ENCODE measurements at regions not wholly inside any gene's neighbourhood (a gene's known extent, or its start where the extent isn't known, plus 50 kb on each side); places are given as distances from the start of the nearest gene placed in this dataset.

- DNase-seq (ENCODE audit: low spot score): no peak
These were observed 1156.4 kb upstream of the AGA start for GRCh38 chr4:178598672-178599071.

GRCh38 chr4:178599521-178599920 lies 1157.3 kb upstream of the AGA start:
- DNase-seq (ENCODE audit: low spot score): peak; percentile 26

- no peak for DNase-seq (ENCODE audit: low spot score)
These were observed 1160.6 kb upstream of the AGA start for GRCh38 chr4:178602833-178603232.

- DNase-seq (ENCODE audit: low spot score): no peak
These were observed 1168.8 kb upstream of the AGA start for GRCh38 chr4:178611062-178611461.

- no peak for DNase-seq (ENCODE audit: low spot score)
These were observed 1170.5 kb upstream of the AGA start for GRCh38 chr4:178612733-178613132.

- DNase-seq (ENCODE audit: low spot score): peak; percentile 8
These were observed 1190.2 kb upstream of the AGA start for GRCh38 chr4:178632415-178632814.

- peak; percentile 17 for DNase-seq (ENCODE audit: low spot score)
These were observed 1191.0 kb upstream of the AGA start for GRCh38 chr4:178633263-178633662.

- no peak for DNase-seq (ENCODE audit: low spot score)
These were observed 1222.4 kb upstream of the AGA start for GRCh38 chr4:178664621-178665020.

- no peak for DNase-seq (ENCODE audit: low spot score)
These were observed 1223.7 kb upstream of the AGA start for GRCh38 chr4:178665916-178666315.

GRCh38 chr4:178671766-178672165 lies 1229.5 kb upstream of the AGA start:
- DNase-seq (ENCODE audit: low spot score): no peak

- DNase-seq (ENCODE audit: low spot score): no peak
These were observed 1230.3 kb upstream of the AGA start for GRCh38 chr4:178672512-178672911.

GRCh38 chr4:178681871-178682270 lies 1239.6 kb upstream of the AGA start:
- no peak for DNase-seq (ENCODE audit: low spot score)

- no peak for DNase-seq (ENCODE audit: low spot score)
These were observed 1247.7 kb upstream of the AGA start for GRCh38 chr4:178689926-178690325.

- DNase-seq (ENCODE audit: low spot score): no peak
These were observed 1251.6 kb upstream of the AGA start for GRCh38 chr4:178693816-178694215.

- DNase-seq (ENCODE audit: low spot score): no peak
These were observed 1254.3 kb upstream of the AGA start for GRCh38 chr4:178696515-178696914.

- DNase-seq (ENCODE audit: low spot score): no peak
These were observed 1270.2 kb upstream of the AGA start for GRCh38 chr4:178712486-178712885.

- no peak for DNase-seq (ENCODE audit: low spot score)
These were observed 1295.8 kb upstream of the AGA start for GRCh38 chr4:178738026-178738425.

GRCh38 chr4:178745203-178745602 lies 1303.0 kb upstream of the AGA start:
- no peak for DNase-seq (ENCODE audit: low spot score)

GRCh38 chr4:178752954-178753525 lies 1310.8 kb upstream of the AGA start:
- DNase-seq (ENCODE audit: low spot score): no peak

- DNase-seq (ENCODE audit: low spot score): no peak
These were observed 1336.3 kb upstream of the AGA start for GRCh38 chr4:178778496-178778895.

- DNase-seq (ENCODE audit: low spot score): no peak
These were observed 1339.5 kb upstream of the AGA start for GRCh38 chr4:178781779-178782178.

GRCh38 chr4:178784491-178784890 lies 1342.3 kb upstream of the AGA start:
- no peak for DNase-seq (ENCODE audit: low spot score)

- no peak for DNase-seq (ENCODE audit: low spot score)
These were observed 1347.0 kb upstream of the AGA start for GRCh38 chr4:178789279-178789678.

GRCh38 chr4:178799204-178799603 lies 1357.0 kb upstream of the AGA start:
- no peak for DNase-seq (ENCODE audit: low spot score)

GRCh38 chr4:178808106-178808505 lies 1365.9 kb upstream of the AGA start:
- DNase-seq (ENCODE audit: low spot score): no peak

Measured in RKO (cell line).